ENCODE measurements at regions not wholly inside any gene's neighbourhood (a gene's known extent, or its start where the extent isn't known, plus 50 kb on each side); places are given as distances from the start of the nearest gene placed in this dataset.

- no peak for DNase-seq
Observed at GRCh38 chr1:69328186-69328585, 239.5 kb upstream of the LRRC7 start.

- no peak for DNase-seq
Observed at GRCh38 chr1:69363236-69363635, 204.5 kb upstream of the LRRC7 start.

GRCh38 chr1:69373520-69373919 is 194.2 kb upstream of the LRRC7 start:
- DNase-seq = no peak

DNA sequence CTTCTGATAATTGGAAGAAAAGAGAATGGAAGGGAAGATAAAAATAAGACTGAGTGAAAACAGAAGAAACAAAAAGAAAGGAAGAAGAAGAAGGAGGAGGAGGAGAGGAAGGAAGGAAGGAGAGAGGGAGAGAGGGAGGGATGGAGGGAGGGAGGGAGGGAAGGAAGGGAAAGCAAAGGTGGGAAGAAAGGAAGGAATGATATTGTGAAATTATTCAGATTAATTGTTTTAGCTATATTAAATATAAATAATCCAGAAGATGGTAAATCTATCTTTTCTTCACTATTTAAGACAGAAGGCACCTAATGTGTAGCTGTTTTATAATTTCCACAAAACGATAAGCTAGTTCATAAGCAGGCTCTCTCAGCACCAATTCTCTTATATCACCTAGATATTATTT is 191.3 kb upstream of the LRRC7 start:
- no peak for DNase-seq

- no peak for DNase-seq
Observed at GRCh38 chr1:69377507-69377906, 190.2 kb upstream of the LRRC7 start.

DNA sequence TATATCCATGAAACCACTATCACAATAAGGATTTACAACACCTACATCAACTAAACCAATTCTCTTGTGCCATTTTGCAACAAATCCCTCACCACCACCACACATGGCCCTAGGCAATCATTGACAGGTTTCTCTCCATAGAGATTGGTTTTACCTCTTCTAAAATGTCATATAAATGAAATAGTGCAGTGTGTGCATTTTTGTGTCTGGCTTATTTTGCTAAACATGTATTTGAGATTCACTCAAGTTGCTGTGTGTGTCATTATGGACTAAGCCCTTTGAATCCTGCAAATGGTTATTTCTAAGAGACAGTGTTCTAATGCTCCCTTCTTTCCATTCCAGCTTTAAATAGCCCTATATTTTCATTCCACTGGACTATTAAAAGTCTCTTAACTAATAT is 179.7 kb upstream of the LRRC7 start:
- no peak for DNase-seq

DNA sequence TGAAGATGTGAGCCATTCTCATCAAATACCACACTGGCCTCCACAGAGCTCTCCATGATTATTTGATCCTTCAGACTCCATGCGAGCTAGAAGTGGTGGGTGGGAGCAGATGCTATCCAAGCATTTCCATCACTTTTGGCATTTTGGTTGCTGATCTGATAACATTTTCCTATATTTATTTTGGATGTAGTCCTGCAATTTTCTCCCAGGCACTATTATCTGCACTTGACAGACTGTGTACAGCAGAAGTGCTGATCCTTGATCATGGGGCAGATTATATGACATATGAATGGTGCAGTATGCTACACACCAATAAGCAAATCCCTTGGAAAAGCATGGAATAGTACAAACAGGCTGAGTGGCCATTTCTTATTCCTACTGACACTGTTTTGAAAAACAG is 167.6 kb upstream of the LRRC7 start:
- DNase-seq = no peak

DNA sequence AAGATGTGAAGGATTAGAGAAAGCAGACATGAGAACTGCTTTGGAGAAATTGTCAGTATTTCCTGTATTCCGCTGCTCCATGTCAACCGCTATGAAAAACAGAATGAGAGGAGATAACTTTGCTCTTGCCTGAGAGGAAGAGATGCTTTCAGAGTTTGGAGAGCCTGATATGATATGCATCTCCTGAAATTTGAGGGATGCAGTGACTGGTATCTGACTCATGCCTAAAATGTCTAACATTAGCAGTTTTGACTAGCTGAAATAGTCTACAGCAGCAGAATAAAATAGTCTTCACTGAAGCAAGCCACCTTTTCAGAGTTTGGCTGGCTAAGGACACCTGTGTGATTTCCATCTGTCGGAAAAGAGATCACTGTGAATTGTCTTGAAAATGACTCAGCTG is 165.8 kb upstream of the LRRC7 start:
- no peak for DNase-seq

DNA sequence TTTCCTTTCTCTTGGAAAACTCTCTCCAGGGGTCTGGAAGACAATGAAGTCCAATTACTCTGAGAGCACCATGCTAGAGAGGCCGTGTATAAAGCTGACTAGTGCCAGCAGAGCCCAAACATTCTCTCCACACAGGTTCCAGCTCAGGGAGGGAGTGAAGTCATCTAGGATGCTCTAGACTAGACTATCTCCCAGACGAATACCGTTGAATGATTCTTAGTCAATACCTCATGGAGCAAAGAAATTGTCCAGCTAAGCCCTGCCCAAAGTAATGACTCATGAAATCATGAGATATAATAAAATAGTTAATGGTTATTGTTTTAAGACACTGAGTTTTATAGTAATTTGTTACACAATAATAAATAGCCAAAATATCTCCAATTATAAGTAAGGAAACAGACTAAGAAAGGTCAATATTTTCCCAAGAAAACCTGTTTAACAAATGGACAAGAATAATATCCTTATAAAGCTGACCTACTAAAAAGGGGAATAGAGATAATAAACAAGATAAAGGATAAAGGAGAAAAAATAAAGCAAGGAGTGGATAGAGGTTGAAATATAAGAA is 163.9 kb upstream of the LRRC7 start:
- no peak for DNase-seq

DNA sequence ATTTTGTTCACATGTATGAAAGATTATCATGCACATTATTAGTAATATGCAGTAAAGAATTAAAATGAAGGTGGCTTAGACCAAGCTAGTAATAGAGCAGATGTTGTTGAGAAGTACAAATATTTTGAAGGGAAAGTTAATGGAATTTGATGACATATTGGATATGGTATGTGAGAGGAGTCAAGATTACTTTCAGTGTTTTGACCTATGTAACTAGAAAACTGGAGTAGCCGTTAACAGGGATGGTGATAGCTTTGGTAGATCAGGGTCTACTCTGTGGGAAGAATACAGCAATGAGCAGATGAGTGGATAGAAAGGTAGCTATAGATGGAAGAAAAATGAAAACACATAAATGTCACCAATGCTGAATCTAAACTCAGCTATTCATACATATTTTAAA is 163.2 kb upstream of the LRRC7 start:
- DNase-seq = no peak

- no peak for DNase-seq
Observed at GRCh38 chr1:69406244-69406643, 161.5 kb upstream of the LRRC7 start.

GRCh38 chr1:69409731-69410456 is 157.8 kb upstream of the LRRC7 start:
- DNase-seq = no peak

GRCh38 chr1:69410457-69410850 is 157.3 kb upstream of the LRRC7 start:
- DNase-seq = no peak

- no peak for DNase-seq
Observed at GRCh38 chr1:69410893-69411292, 156.8 kb upstream of the LRRC7 start.

DNA sequence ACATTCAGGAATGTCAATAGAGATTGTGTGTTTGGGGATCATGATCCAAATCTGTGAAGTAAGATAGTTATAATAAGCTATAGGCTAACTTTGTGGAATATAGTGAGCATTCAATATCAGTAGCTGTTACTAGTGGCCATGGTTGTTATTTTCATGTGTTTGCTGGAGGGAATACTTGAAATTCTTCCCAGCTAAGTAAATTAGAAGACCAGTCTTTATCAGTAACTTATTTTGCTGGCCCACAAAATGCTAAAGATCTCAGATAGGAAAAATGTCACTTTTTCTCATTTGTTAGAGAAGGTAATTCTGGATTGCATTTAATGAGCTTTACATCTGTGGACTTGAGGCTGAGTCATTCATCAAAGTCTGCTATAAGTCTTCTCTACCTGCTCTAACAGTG is 156.1 kb upstream of the LRRC7 start:
- DNase-seq = no peak

DNA sequence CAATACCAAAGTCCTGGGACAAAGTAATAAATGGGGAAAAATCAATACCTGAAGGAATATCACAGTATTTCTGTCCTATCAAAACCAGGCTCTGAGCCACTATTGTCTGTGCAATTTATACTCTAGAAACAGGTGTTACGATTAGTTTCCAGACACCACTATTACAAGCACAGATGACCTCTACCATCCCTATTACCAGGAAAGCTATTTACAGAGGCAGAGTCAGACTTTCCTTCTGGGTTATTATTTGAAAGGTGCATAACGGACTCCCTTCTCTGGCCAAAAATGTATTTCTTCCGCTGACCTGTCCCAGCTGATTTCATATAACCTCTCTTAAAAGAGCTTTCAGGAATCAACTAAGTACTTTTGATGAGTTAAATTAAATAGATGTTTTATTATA is 154.6 kb upstream of the LRRC7 start:
- no peak for DNase-seq

GRCh38 chr1:69414574-69414973 is 153.1 kb upstream of the LRRC7 start:
- DNase-seq = no peak

DNA sequence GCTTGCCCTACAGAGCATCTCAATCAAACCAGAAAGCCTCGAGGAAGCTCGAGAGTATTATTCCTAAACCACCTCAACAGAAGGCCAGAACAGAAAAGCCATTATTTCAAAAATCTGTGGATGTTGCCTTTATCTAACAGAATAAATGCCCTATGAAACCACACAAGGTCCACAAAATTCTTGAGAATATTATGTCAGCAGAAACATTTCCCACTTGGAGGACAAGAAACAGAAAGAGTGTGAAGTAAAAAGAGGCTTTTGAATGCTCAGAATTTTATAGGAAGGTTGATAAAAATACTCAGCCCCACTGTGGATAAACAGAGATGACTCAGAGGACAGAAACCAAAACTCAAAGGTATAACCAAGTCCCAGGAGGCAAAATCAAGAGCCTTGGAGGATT is 146.4 kb upstream of the LRRC7 start:
- no peak for DNase-seq

DNA sequence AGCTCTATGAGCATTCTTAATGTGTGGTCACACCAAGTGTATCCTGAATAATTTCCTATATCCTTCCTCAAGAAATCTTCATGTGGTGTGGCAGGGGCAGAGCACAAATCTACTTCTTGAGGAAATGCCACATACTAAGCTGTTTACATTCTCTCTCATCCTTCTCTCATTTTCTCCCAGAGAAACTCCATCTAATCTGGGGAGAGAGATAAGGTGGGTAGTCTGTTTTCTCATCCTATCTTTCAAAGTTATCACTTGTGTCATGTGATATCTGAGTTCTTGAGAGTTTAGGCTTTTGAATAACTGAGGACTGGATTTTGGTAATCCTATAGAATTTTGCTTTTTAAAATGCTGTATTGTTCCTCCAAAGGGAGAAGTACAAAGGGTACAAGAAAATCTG is 141.9 kb upstream of the LRRC7 start:
- DNase-seq = no peak

DNA sequence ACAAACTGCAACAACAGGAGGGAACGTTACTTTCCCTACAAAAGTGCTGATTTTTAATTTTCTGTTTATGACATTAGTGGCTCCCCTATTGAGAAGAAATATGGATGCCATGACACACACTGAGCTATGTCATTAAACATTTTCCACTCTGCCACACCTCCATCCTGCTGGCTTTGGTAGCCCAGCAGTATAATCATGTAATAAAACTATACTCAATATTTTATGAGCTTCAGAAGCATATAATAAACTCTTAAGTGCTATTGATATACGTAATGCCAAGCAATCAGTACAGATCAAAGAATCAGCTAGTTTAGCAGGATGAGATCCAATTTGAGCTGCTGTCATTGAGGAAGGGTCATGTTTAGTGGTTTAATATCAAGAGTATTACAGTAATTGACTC is 141.3 kb upstream of the LRRC7 start:
- no peak for DNase-seq

DNA sequence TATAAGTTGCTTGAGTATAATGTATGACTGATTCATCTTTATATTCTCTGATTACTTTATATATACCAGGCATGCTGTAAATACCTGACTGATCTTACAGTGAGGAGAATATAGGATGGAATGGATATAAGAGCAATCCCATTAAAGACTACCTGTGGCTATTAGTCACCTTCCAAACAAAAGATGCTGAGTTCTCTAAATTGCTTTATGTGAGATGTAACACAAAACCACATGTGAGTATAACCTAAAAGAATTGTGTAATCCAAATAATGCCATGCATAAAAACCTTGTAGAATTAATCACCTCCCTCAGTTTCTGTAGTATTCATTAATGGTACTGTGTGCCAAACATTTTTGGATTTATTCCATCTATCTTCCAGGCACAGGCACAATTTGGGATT is 134.6 kb upstream of the LRRC7 start:
- no peak for DNase-seq

DNA sequence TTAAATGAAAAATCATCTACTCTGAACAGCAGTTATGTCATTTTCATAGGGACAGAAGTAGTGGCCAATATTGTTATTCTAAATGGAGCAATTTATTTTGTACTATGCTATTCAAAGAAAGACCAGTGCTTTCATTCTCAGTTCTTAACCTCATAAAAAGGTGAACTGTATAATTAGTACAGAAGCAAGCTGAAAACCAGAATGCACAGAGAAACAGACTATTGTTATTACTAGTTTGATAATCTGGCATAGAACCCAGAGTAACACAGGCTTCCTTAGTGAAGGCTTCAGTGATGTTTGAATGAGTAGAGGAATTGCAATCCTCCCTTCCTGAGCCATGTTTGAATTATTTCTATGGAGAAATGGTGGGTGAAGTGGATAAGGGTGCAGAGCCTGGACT is 131.6 kb upstream of the LRRC7 start:
- no peak for DNase-seq

- peak; percentile 29 for DNase-seq
Observed at GRCh38 chr1:69438056-69438795, 129.5 kb upstream of the LRRC7 start.

DNA sequence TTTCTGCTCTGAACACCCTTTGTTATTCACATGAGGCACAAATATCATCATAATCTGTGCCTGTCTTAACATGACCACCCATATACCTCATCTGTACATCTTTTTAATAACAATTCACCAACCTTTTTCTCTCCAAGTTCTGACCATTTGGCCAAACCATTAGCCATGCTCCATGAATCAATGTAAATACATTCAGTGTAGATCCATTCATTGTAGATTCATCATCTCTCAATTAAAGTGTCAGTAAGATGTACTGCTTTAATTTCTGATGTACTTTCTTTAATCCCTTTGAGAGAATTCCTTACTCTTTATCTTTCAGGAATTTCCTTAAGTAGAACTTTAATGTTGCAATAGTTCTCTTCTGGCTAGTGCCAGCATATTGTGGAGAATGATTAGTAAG is 126.2 kb upstream of the LRRC7 start:
- no peak for DNase-seq

Measured in right kidney (tissue), 1 donor.